ENCODE measurements at regions not wholly inside any gene's neighbourhood (a gene's known extent, or its start where the extent isn't known, plus 50 kb on each side); places are given as distances from the start of the nearest gene placed in this dataset.
"Not testable (repeated sequence)": the region's sequence is repeated elsewhere in the genome, so short reads cannot be mapped to it uniquely, and the experiment has no call there.

DNA sequence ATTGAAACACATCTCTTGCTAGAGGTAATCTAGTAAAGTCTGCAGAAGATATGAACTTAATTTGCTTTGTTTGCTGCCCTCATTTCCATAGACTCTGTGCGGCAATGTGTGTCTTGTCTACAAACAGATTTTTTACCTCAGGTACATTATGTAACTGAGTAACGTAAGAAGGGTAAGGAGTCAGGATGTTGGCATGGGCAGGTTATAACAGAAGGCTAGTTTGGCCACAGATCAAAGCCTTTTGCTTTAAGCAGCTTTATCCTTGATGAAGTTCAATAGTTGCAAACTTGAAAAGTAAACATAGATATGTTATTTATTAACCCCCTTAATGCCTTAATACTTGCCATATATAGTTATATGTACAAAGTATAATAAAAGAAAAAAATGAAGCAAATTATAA lies 391.6 kb upstream of the FKBP1C start:
- Histone ChIP-seq H3K4me1 (ENCODE audit: control insufficient read depth, insufficient read depth, low read length) (no peaks in the 10 kb centered on the region), H3K27ac (ENCODE audit: low read length) (no peak overlapping the region), H3K9me3 (ENCODE audit: control insufficient read depth, low read length) (no peaks in the 10 kb centered on the region), H3K4me3 (ENCODE audit: low read length) (no peak overlapping the region), H3K27me3 (ENCODE audit: control insufficient read depth, insufficient read depth) (no peaks in the 10 kb centered on the region)
- 85% methylated on average over 2 of the region's 2 CpGs for WGBS
- intact Hi-C loops (cut with DNase I), result no loop called here
- ATAC-seq (no peak), DNase-seq (no peak)

DNA sequence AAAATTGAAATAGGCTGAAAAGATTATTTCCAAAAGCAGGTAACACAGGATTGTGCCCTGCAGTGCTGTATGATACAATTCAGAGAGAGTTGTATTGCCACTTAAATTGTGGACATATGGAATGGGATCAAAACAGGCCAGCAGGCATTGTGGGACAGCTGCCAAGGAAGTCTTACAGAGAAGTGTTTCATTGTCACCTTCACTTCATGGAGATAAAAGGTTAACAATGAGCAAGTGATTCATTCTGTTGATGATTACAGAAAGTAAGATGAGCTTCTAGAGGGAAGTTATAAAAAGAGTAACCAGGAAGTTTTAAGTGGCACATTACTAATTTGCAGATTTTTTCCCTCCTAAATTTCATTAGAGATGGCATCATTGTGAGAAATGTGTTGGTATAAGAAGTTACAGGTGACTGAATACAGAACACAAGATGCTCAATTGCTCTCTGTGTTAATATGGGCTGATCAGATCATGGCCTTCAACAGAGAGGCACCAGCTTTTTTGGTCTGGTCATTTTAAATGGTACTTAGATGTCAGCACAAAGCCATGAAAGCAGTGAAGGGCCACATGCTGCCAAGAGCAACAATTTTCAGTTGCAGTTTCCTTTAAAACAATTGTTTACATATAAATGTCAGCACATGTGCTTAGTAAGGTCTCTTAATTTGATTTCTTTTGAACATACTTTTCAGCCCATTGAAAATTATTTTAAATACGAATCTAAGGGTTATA lies 402.5 kb upstream of the FKBP1C start:
- intact Hi-C loops (cut with DNase I), result no loop called here
- 70% methylated on average over 1 of the region's 1 CpG for WGBS
- ATAC-seq, result no peak
- Histone ChIP-seq H3K4me3 (ENCODE audit: low read length) (no peak overlapping the region), H3K9me3 (ENCODE audit: control insufficient read depth, low read length) (no peaks in the 10 kb centered on the region), H3K4me1 (ENCODE audit: control insufficient read depth, insufficient read depth, low read length) (no peaks in the 10 kb centered on the region), H3K27me3 (ENCODE audit: control insufficient read depth, insufficient read depth) (no peaks in the 10 kb centered on the region), H3K27ac (ENCODE audit: low read length) (no peak overlapping the region)
- DNase-seq, result no peak

DNA sequence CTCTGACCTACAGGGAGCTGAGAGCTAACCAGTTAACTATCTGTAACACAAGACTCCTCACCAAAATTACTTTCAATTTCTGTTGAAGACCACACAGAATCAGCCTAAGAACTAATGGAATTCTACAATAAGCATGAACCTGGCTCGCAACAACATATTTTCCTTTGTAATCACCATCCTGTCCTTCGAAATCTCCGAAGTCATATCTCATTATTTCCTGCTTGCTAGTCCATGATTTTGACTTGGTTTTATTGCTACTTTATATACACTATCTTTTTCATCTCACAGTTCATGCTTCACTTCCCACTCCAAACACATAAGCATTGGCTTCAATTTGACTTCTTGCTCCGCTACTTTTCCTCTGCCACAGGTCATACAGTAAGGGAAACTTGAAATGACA lies 405.8 kb upstream of the FKBP1C start:
- Histone ChIP-seq H3K27ac (ENCODE audit: low read length) (no peak overlapping the region), H3K9me3 (ENCODE audit: control insufficient read depth, low read length) (no peaks in the 10 kb centered on the region), H3K4me3 (ENCODE audit: low read length) (no peak overlapping the region), H3K27me3 (ENCODE audit: control insufficient read depth, insufficient read depth) (no peaks in the 10 kb centered on the region), H3K4me1 (ENCODE audit: control insufficient read depth, insufficient read depth, low read length) (no peaks in the 10 kb centered on the region)
- WGBS, result 58% methylated on average over 4 of the region's 4 CpGs
- intact Hi-C loops (cut with DNase I), result no loop called here
- ATAC-seq (no peak), DNase-seq (no peak)

DNA sequence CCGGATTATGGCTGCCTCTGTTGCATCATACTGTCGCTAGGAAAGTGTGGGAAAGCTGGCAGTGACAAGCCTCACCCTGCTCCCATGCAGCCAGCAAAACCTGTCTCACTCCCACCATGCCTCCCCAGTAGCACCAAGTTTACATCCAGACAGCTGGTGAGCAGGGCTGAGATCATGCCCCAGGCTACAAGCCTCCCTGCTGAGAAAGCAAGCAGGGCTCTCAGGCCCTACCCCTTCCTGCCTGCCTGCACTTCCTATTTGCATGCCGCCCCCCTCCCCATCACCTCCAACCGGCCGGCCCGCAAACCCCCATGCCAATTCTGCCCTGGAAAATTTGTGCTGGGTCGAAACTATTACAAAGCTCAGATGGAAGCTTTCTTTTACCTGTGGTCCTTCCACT lies 408.2 kb upstream of the FKBP1C start:
- intact Hi-C loops (cut with DNase I), result no loop called here
- DNase-seq, result peak in 1 of 3 donors; percentile 28
- Histone ChIP-seq H3K4me1 (ENCODE audit: control insufficient read depth, insufficient read depth, low read length) (no peaks in the 10 kb centered on the region), H3K4me3 (ENCODE audit: low read length) (no peak overlapping the region), H3K27me3 (ENCODE audit: control insufficient read depth, insufficient read depth) (no peaks in the 10 kb centered on the region), H3K9me3 (ENCODE audit: control insufficient read depth, low read length) (no peaks in the 10 kb centered on the region), H3K27ac (ENCODE audit: low read length) (no peak overlapping the region)
- no peak for ATAC-seq
- 87% methylated on average over 7 of the region's 7 CpGs for WGBS

DNA sequence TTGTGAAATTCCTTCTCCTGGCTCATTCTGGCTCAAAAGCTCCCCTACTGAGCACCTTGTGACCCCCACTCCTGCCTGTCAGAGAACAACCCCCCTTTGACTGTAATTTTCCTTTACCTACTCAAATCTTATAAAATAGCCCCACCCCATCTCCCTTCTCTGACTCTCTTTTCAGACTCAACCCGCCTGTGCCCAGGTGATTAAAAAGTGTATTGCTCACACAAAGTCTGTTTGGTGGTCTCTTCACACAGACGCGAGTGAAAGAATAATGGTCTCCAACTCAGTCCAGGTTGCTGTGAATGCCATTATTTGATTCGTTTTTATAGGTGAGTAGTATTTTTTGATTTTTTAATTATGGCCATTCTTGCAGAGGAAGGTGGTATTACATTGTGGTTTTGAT lies 414.1 kb upstream of the FKBP1C start:
- no peak overlapping the region for H3K27ac ChIP-seq (ENCODE audit: low read length)
- ATAC-seq, result no peak
- H3K27me3 ChIP-seq (ENCODE audit: control insufficient read depth, insufficient read depth), result no peaks in the 10 kb centered on the region
- no peaks in the 10 kb centered on the region for H3K4me1 ChIP-seq (ENCODE audit: control insufficient read depth, insufficient read depth, low read length)
- WGBS, result 67% methylated on average over 4 of the region's 4 CpGs
- intact Hi-C loops (cut with DNase I), result no loop called here
- DNase-seq, result no peak
- no peaks in the 10 kb centered on the region for H3K9me3 ChIP-seq (ENCODE audit: control insufficient read depth, low read length)
- no peak overlapping the region for H3K4me3 ChIP-seq (ENCODE audit: low read length)

DNA sequence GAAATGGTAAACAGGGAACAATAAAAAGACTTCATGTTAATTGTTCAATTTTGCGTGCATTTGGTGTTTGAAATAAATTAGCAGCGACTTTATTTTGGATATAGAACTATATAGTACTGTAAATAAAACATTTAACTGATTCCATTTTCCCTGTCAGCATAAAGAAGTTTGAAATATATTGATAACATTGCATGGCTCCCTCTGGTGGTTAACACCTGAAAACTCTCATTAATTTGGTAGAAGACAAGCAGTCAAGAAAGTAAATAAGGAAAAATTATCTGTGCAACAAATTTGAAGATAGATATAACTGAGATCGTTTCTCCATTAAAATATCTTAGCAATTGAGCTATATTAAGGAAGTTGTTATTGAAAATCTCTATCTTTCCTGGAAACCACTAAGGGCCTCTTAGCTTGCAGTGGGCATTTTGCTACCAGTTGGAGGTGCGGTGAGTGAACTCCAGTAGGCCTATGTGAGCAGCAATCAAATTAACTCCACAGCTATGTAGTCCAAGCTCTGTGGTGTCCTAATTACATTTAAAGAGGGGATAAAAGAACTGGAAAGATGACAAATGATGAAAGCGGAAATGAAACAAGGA lies 435.7 kb upstream of the FKBP1C start:
- no peak for DNase-seq
- intact Hi-C loops (cut with DNase I), result no loop called here

DNA sequence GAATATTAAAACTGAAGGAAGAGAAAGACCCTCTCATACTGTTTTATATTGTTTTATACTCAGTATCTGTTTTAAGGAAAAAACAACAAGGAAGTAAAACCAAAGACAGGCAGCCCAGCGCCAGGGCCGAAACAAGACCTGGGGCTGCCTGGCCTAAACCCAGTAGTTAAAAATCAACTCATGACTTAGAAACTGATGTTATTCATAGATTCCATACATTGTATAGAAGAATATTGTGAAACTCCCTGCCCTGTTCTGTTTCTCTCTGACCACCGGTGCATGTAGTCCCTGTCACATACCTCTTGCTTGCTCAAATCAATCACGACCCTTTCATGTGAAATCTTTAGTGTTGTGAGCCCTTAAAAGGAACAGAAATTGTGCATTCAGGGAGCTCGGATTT lies 445.1 kb upstream of the FKBP1C start:
- H3K27ac ChIP-seq (ENCODE audit: low read length); H3K9me3 ChIP-seq (ENCODE audit: control insufficient read depth, low read length); H3K27me3 ChIP-seq (ENCODE audit: control insufficient read depth, insufficient read depth); H3K4me1 ChIP-seq (ENCODE audit: control insufficient read depth, insufficient read depth, low read length); intact Hi-C loops (cut with DNase I); ATAC-seq; H3K4me3 ChIP-seq (ENCODE audit: low read length): not testable (repeated sequence)
- 73% methylated on average over 5 of the region's 5 CpGs for WGBS
- DNase-seq, result peak in 1 of 3 donors; percentile 21

More for the DNA sequence above, 435.7 kb upstream of the FKBP1C start:
- H3K4me3 ChIP-seq (ENCODE audit: low read length), result no peak overlapping the region
- no peak overlapping the region for H3K27ac ChIP-seq (ENCODE audit: low read length)
- H3K4me1 ChIP-seq (ENCODE audit: control insufficient read depth, insufficient read depth, low read length), result no peaks in the 10 kb centered on the region
- ATAC-seq, result no peak
- WGBS, result 46% methylated on average over 5 of the region's 5 CpGs
- H3K9me3 ChIP-seq (ENCODE audit: control insufficient read depth, low read length), result no peaks in the 10 kb centered on the region
- no peaks in the 10 kb centered on the region for H3K27me3 ChIP-seq (ENCODE audit: control insufficient read depth, insufficient read depth)

DNA sequence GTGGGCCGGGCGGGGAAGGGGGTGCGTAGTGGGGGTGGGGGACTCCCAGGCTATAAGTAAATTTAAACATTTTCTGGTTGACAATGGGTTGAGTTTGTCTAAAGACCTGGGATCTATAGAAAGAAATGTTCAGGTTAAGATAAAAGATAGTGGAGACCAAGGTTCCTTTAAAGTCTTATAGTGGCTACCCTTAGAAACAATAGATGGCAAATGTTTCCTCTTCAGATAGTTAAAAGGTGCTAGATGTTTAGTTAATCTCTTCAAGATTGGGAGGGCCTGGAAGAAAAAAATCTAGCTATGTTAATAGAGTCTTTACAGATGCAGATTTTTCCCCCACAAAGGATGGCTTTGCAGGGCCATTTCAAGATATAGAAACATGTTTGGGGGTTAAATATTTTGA lies 446.4 kb upstream of the FKBP1C start:
- Histone ChIP-seq H3K9me3 (ENCODE audit: control insufficient read depth, low read length) (no peaks in the 10 kb centered on the region), H3K27ac (ENCODE audit: low read length) (no peak overlapping the region), H3K4me1 (ENCODE audit: control insufficient read depth, insufficient read depth, low read length) (no peaks in the 10 kb centered on the region), H3K4me3 (ENCODE audit: low read length) (no peak overlapping the region), H3K27me3 (ENCODE audit: control insufficient read depth, insufficient read depth) (no peaks in the 10 kb centered on the region)
- intact Hi-C loops (cut with DNase I), result no loop called here
- no peak for ATAC-seq
- 91% methylated on average over 3 of the region's 3 CpGs for WGBS
- no peak for DNase-seq

DNA sequence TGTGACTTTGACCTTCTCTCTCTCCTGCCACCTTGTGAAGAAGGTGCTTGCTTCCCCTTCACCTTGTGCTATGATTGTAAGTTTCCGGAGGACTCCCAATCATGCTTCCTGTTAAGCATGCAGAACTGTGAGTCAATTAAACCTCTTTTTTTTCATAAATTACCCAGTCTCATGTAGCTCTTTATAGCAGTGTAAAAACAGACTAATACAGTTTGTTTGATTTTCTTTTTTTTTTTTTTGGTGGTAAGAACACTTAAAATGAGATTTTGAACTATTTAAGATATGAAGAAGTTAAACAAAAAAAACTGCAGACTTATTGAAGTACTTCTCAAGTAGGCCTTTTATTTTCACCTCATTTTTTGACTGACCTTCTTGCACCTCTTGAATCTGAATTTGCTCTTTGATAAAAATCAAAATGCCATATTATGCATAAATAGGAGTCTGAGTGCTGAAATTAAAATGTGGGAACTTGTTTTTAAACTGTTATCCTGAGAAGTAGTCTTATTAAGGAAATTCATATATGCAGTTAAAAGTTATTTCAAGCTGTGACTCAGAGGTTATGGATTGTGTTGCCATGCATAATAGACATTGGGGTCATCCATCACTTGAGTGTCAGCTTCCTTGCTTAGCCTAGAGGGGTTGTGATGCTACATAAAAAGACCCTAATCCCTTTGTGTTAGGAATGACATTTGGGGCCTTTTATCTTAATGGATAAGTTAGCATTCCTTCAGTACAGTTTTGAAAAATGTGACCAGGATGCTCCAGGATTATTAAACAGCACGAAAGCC lies 447.9 kb upstream of the FKBP1C start:
- Histone ChIP-seq H3K4me1 (ENCODE audit: control insufficient read depth, insufficient read depth, low read length) (no peaks in the 10 kb centered on the region), H3K4me3 (ENCODE audit: low read length) (no peak overlapping the region), H3K27me3 (ENCODE audit: control insufficient read depth, insufficient read depth) (no peaks in the 10 kb centered on the region), H3K27ac (ENCODE audit: low read length) (no peak overlapping the region), H3K9me3 (ENCODE audit: control insufficient read depth, low read length) (no peaks in the 10 kb centered on the region)
- no peak for ATAC-seq
- intact Hi-C loops (cut with DNase I), result no loop called here
- 67% methylated on average over 2 of the region's 2 CpGs for WGBS
- DNase-seq, result no peak

DNA sequence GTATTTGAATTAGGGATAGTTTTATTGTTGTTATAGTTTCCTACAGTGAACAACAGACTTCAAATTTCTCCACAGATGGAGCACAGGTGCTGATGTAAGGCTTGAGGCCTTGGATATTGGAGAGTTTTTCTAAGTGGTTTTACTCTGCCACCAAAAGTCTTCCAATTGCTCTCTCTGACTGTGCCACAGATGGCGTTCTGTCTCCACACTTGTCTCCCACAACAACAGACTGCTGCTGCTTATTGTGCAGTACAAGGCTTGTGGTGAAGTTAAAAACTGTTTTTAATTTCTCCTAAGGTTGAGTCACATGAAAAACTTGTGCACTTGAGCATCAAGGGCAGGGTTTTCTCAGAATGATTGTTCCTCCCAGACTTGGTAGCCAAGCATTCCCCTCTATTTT lies 460.9 kb upstream of the KHDRBS2 start:
- Histone ChIP-seq H3K4me1 (ENCODE audit: control insufficient read depth, insufficient read depth, low read length) (no peaks in the 10 kb centered on the region), H3K4me3 (ENCODE audit: low read length) (no peak overlapping the region), H3K9me3 (ENCODE audit: control insufficient read depth, low read length) (no peaks in the 10 kb centered on the region), H3K27me3 (ENCODE audit: control insufficient read depth, insufficient read depth) (no peaks in the 10 kb centered on the region), H3K27ac (ENCODE audit: low read length) (no peak overlapping the region)
- WGBS, result 72% methylated on average over 1 of the region's 1 CpG
- ATAC-seq (no peak), DNase-seq (no peak)
- intact Hi-C loops (cut with DNase I), result no loop called here

DNA sequence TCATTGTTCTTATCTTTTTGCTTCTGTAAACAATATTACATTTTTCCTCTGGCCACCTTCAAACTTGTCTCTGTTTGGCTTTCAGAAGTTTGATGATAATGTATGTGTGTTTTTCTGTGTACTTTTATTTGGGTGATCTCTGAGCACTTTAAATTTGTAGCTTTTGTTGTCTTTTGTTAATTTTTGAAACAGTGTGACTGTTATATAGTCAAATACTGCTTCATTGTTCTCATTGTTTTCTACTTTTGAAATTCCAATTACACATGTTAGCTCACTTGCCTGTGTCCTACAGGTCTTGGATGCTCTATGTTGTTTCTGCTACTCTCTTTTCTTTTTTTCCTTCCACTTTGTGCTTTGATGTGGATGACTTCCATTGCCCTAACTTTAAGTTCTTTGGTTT lies 460.1 kb upstream of the KHDRBS2 start:
- Histone ChIP-seq H3K27me3 (ENCODE audit: control insufficient read depth, insufficient read depth) (no peaks in the 10 kb centered on the region), H3K4me1 (ENCODE audit: control insufficient read depth, insufficient read depth, low read length) (no peaks in the 10 kb centered on the region), H3K4me3 (ENCODE audit: low read length) (no peak overlapping the region), H3K9me3 (ENCODE audit: control insufficient read depth, low read length) (no peaks in the 10 kb centered on the region), H3K27ac (ENCODE audit: low read length) (no peak overlapping the region)
- intact Hi-C loops (cut with DNase I), result no loop called here
- ATAC-seq (no peak), DNase-seq (no peak)
